ENCODE measurements at regions not wholly inside any gene's neighbourhood (a gene's known extent, or its start where the extent isn't known, plus 50 kb on each side); places are given as distances from the start of the nearest gene placed in this dataset.
"Not testable (repeated sequence)": the region's sequence is repeated elsewhere in the genome, so short reads cannot be mapped to it uniquely, and the experiment has no call there.

- DNase-seq (ENCODE audit: low read depth in 3 of 3): no peak
Measured at GRCh38 chr10:83750604-83751003, 388.7 kb upstream of the GHITM start.

DNA sequence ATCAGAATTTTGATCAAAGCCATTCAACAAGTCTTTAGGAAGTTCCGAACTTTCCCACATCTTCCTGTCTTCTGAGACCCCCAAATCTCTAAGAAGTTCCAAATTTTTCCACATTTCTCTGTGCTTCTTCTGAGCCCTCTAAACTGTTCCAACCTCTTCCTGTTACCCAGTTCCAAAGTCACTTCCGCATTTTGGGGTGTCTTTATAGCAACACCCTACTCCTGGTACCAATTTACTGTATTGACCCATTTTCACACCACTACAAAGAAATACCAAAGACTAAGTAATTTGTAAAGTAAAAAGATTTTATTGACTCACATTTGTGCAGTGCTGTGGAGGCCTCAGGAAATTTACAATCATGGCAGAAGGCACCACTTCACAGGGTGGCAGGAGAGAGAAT is 385.8 kb upstream of the GHITM start:
- DNase-seq (ENCODE audit: low read depth in 3 of 3): no peak

DNA sequence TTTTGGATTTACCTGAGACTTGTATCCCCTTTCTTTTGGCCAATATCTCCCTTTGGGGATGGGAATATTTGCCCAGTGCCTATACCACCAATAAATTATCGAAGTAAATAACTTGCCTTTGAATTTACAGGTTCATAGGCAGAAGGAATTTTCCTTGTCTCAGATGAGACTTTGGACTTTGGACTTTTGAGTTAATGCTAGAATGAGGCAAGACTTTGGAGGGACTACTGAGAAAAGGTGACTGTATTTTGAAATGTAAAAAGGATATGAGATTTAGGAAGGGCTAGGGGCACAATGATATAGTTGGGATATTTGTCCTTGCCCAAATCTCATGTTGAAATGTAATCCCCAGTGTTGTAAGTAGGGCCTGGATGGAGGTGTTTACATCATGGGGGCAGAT is 384.5 kb upstream of the GHITM start:
- no peak for DNase-seq (ENCODE audit: low read depth in 3 of 3)

- no peak for DNase-seq (ENCODE audit: low read depth in 3 of 3)
Measured at GRCh38 chr10:83760142-83760541, 379.2 kb upstream of the GHITM start.

DNA sequence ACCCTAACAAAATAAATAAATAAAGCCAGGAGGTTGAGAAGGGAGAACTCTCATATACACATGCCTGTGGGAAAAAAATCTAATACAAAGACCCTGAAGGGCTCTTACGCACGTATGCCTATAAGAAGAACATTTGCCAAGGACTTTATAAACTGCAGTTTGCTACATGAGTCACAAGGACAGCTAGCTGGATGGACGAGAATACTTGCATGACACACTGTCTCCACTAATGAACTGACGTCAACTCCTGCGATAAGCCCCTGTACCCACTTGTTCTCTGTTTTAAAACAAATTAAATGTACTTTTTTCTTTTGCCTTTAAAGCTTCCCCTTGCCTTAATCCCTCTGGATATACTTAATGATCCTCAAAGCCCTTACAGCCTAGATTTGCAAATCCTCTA is 374.6 kb upstream of the GHITM start:
- DNase-seq (ENCODE audit: low read depth in 3 of 3): no peak

DNA sequence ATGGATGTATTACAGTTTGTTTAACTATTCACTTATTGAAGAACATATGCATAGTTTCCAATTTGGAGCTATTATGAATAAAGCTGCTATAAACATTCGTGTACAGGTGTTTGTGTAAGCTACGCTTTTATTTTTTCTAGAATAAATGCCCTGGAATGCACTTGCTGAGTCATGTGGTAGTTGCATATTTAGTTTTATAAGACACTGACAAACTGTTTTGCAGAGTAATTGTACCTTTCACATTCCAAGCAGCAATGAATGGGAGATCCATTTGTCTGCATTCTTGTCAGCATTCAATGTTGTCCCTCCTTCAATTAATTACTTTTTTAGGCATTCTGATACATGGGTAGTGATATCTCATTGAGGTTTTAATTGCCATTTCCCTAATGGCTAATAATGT is 373.6 kb upstream of the GHITM start:
- no peak for DNase-seq (ENCODE audit: low read depth in 3 of 3)

DNA sequence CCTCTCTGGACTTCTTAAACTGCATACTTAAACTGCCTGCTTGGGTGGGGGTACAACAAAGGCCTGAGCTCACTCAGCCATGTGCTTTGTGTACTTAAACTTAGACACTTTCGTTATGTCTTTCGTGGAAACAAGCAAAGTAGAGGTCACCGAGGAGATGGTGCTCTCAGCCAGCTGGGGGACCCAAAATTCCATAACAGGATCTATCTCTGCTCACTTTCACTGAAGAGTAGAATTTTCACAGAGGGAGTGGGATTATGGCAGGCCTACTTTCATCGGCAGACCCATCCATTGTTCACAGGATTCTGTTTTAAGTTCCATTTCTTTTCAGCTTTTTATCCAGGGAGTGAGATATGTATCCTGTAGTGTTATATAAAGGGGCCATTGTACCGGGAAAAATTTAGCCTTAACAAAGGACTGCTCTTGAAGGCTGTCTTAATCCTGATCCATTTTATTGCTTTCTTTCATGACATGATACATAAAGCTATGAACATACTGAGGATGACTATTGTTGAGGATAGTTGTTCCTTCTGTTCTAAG is 370.0 kb upstream of the GHITM start:
- DNase-seq (ENCODE audit: low read depth in 3 of 3): no peak

DNA sequence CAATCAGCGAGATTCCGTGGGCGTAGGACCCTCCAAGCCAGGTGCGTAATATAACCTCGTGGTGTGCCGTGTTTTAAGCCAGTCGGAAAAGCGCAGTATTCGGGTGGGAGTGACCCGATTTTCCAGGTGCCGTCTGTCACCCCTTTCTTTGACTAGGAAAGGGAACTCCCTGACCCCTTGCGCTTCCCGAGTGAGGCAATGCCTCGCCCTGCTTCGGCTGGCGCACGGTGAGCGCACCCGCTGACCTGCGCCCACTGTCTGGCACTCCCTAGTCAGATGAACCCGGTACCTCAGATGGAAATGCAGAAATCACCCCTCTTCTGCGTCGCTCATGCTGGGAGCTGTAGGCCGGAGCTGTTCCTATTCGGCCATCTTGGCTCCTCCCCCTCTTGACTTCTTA is 352.6 kb upstream of the GHITM start:
- not testable (repeated sequence) for DNase-seq (ENCODE audit: low read depth in 3 of 3)

DNA sequence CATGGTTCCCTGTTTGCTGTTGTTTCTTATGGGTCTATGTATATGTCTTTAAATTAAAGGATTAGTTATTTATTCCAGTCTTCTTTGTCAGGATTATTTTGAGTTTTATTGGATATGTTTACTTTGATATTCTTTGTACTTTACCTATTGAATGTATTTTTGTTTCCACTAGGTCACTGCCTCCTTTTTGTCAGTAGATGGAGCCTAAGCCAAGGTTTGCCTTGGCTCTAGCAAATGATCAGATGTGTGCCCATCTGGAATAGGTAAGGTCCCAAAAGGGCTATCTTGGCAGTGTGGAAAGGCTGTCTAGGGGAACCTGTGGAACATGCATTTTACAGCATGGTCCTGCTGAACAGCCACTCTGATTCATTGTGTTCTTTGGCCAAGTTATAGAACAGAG is 337.3 kb upstream of the GHITM start:
- no peak for DNase-seq (ENCODE audit: low read depth in 3 of 3)

GRCh38 chr10:83806717-83807116 is 332.6 kb upstream of the GHITM start:
- DNase-seq (ENCODE audit: low read depth in 3 of 3): no peak

DNA sequence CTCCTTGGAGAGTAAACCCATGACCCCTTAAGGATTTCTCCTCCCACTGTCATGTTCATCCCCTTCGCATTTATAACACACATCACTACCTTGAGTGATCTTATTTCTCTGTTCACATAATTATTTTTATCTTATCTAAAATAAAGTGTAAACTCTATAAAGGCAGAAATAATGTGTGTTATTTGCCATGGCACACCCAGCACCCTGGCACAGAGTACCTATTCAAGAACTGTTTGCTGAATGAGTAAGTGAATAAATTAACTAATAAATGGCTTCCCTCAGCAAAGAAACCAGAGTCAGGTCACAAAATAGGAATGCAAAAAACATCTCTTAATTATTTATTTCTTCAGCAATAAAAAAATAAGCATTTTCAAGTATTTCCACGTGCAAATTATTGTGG is 330.3 kb upstream of the GHITM start:
- no peak for DNase-seq (ENCODE audit: low read depth in 3 of 3)

- no peak for DNase-seq (ENCODE audit: low read depth in 3 of 3)
Measured at GRCh38 chr10:83816942-83817341, 322.4 kb upstream of the GHITM start.

DNA sequence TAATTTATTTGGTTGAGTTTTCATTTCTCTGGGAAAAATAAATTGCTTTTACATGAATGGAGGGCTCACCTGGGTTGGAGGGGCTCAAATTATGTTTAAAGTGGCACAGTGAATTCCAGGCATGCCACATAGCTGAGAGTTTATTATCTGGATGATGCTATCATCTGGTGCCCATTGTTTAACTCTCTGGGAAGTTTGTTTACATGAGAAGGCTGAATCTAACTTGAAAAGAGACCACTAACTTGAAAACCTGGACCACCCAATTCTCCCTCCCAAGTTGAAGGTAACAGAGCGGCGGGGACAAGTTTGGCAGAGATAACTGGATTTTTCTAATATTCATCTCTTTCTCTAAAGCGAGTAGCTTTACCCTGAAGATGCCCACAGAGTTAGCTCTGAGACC is 321.5 kb upstream of the GHITM start:
- DNase-seq (ENCODE audit: low read depth in 3 of 3): no peak

DNA sequence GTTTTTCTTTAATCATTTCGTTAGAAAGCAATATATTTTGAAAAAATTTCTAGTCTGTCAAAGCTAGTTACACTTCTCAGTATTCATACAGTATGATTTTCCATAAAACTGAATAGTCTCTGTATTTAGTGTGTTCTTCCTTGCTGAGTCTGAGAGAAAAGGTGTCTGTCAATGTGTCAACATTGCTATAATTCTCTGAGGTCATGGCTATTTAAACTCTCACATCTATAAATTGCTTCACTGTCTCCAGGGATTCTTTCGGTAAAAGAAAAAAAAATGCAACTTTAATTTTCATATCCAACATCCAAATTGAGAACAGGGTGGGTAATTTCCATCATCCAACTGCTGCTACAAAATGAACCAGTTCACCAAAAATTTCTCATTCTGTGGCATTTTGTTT is 319.7 kb upstream of the GHITM start:
- DNase-seq (ENCODE audit: low read depth in 3 of 3): no peak

- DNase-seq (ENCODE audit: low read depth in 3 of 3): no peak
Measured at GRCh38 chr10:83820033-83820432, 319.3 kb upstream of the GHITM start.

DNA sequence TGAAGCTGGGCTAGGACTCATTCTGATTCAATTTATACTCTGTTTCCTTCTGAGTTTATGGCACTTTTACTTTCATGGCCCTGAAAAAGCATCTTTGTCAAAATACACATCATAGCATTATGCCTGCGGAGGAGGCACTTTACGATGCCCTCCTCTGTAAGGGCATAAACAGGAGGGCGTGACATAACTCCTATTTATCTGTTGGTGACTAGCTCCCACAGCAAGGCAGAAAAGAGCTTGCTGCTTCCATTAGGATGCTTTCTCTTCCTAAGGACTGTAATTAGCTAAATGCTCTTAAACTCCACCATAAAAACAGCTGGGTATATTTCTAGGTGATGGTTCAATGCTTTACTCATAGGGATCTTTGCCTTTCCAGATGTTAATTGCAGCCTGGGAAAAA is 315.2 kb upstream of the GHITM start:
- DNase-seq (ENCODE audit: low read depth in 3 of 3): no peak

DNA sequence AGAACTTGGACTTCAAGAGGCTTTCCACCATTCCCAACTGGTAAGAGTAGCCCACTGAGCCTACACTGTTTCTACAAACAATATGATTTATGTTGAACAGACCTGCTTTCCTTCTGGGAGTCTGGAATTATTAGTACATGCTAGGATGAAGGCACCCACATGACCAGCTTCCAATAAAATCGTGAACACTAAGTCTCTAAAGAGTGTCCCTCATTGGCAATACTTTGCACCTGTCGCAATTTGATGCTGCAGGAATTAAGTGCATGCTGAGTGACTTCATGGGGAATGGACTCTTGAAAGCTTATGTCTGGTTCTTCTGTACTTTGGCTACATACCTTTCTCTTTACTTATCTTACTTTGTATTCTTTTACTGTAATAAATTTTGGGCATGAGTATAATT is 305.2 kb upstream of the GHITM start:
- DNase-seq (ENCODE audit: low read depth in 3 of 3): no peak

- no peak for DNase-seq (ENCODE audit: low read depth in 3 of 3)
Measured at GRCh38 chr10:83835945-83836745, 303.2 kb upstream of the GHITM start.

GRCh38 chr10:83848677-83849076 is 290.6 kb upstream of the GHITM start:
- no peak for DNase-seq (ENCODE audit: low read depth in 3 of 3)

DNA sequence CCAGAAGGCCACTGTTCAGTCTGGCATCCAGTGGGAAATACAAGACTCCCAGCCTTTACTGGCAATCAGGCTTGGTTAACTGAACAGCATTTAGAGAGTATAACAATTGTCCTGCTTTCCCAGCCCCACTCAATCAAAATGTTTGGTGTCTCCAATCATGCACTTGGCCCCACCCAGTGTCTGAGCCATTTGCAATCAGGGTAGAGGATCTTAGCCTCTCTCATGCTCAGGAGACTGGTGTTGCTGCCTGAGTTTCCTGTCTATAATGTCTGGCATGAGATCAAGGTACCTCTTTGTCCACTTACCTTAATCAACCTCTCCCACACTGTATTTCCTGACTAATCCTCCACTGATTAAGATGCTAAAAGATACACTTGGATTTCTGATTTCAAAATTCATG is 290.2 kb upstream of the GHITM start:
- no peak for DNase-seq (ENCODE audit: low read depth in 3 of 3)

DNA sequence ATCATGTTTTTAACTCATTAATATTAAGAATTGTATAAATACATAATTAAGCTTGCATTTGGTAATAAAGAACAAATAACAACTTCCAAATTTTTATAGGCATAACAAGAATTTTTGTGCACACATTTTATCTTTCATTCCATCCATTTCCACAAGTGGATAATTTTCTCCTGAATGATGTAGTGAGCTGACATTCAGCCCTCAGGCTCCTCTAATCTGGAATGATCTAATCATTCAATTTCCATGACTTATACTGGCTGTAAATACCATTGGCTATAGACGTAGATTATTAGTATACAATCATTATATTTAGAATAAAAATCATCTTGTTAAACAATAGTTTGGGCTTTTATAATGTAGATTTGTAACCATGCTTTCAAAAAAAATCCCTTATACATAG is 287.2 kb upstream of the GHITM start:
- DNase-seq (ENCODE audit: low read depth in 3 of 3): no peak

DNA sequence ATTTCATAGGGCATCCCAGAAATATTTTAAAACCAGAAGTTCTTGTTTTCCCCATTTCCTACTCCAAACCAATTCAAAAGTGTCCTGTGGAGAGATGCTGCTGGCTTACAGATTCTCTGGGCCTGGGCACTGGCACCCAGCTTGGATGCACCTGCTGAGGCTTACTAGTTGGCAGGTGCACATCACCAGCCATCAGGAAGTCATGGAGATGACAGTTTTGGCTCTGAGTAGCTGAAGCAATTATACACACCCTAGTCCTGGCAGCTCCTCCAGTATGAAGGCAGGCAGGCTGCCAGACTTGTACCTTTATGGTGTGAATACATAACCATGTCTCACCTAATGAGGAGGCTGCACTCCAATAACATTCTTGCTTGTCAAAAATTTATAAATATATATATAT is 276.6 kb upstream of the GHITM start:
- DNase-seq (ENCODE audit: low read depth in 3 of 3): no peak

DNA sequence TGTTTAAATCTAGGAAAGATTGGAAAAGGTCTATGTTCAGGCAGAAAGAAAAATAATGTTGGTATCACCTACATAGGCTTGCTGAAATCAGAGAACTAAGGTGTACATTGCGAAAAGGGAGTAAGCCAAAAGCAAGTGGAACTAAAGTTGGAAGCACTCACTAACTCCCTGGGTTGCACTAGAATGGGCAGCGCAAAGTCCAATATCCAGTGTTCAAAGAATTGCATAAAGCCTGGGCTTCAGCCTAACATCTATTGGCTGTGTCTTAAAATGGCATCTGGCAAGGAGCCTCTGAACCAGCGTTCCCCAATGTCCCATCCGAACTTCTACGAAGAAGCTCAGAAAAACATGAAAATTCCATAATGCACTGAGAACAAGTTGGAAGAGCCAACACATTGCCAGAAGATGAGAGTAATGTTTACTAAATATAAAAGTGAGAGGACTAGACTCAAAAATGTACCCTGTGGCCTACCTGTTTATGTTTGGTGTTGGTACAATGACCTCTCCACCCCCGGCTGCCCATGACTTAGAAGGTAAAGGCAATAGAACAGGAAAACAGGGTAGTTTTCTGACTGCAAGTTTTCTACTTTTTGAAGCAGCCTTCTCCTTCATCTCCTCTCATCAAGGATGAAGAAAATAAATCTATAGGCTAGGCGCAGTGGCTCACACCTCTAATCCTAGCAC is 275.9 kb upstream of the GHITM start:
- no peak for DNase-seq (ENCODE audit: low read depth in 3 of 3)
